HG03280 (cell line): ENCODE measurements at regions not wholly inside any gene's neighbourhood (a gene's known extent, or its start where the extent isn't known, plus 50 kb on each side); places are given as distances from the start of the nearest gene placed in this dataset.
"Not testable (repeated sequence)": the region's sequence is repeated elsewhere in the genome, so short reads cannot be mapped to it uniquely, and the experiment has no call there.

Source experiments
- ATAC-seq: cut with Tn5 transposase; IDR thresholded peaks from one replicate; pipeline ENCODE4 v1.9.1; 2021; ENCODE audit warnings: mild to moderate bottlenecking, moderate library complexity; ENCODE audit not compliant: unreplicated experiment

DNA sequence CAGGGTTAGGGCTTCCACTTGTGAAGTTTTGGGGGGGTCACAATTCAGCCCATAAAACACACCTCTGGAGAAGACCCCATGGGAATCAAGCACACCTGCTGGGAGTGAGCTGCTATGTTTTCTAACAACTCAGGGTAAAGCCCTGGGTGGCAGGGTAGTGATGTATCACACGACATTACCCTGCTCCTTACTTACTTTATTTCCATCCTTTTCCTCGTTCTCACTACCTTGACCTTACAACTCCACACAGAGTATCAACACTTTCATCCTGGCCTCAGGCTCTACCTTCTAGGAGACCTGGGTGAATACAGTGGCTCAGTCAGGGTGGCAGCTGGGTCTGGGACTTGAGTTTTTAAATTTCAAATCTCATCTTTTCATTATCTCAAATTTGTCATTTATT, 290.3 kb downstream of the CYRIA start:
- no peak for ATAC-seq

DNA sequence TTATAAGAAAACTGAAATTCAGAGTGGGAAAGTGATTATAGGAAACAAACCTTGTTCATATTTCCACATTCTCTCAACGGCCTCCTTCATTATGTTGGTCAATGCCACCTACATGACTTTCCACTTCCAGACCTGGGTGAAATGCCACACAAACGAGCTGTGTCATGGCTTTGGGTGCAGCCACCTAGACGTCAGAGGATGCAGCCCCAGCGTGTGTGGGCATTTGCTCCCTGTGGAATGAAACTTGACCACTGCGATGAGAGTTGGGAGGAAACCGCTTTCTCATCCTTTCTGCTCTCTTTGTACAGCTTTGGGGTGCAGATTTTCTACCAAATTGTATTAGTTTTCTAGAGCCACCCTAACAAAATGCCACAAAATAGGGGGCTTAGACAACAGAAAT, 291.0 kb downstream of the CYRIA start:
- ATAC-seq, result no peak

DNA sequence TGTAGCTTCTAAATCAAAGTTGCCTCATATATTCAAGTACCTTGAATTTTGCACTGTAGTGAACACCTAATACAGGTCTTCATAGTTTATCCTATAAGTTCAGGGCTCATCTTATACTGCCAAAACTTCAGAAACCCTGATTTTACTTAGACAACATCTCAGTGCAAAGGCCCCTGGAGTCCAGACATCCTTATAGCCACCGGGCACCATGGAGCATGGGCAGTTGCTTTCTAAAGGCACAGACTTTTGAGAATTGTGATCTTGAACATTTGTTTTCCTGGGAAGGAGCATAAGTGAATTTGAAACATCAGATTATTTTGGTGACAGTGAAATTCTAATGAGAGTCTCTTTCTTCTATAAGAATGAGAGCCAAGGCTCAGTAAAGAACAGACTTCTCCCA, 292.3 kb downstream of the CYRIA start:
- no peak for ATAC-seq

DNA sequence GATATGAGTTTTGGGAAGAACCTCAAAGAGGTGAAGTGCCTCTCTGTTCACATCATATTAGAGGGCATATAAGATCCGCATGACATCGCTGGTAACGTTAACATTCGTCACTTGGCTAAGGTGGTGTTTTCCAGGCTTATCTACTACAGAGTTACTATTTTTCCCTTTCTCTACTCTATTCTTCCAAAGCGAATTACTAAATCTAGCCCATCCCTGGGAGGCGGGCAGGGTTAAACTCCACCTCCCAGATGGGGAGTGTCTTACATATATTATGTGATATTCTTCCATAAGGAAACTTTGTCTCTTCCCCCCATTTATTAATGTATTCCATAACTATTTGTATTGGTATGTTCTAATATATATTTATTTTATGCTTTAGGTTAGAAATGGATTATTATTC, 293.9 kb downstream of the CYRIA start:
- ATAC-seq, result no peak

DNA sequence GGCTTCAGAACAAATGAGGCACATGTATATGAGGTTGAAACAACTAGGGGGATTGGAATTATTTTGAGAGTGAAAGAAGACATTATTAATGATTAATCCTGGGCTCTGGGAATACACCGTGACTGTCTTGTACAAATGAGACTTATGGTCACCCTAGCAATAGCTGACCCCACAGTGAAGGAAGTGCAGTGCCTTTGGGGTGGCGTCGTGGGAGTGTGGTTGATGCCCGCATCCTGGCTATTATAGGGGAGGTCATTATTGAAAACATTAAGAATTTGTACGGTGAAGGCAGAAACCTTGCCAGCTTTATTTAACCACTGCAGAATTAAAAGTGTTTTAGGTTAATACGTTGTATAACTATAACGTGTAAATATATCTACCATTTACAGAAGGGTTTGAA, 296.7 kb downstream of the CYRIA start:
- no peak for ATAC-seq

DNA sequence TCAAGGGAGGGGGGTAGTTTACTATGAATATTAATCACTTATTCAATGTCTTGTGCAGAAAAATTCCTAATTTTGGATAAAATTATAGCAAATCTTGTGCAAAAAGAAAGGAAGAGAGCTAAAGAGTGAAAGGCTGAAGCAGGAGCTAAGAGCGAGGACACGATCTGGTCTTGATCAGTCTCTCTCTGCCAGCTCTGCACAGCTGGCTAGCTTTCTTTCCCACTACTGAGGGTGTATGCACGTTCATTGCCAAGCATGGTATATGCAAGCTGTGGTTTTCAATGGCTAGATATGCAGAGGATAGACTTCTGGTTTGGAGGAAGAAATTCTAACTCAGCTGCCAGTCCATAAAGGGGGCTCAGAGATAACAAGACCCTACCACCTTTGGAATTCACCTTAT, 297.3 kb downstream of the CYRIA start:
- no peak for ATAC-seq

DNA sequence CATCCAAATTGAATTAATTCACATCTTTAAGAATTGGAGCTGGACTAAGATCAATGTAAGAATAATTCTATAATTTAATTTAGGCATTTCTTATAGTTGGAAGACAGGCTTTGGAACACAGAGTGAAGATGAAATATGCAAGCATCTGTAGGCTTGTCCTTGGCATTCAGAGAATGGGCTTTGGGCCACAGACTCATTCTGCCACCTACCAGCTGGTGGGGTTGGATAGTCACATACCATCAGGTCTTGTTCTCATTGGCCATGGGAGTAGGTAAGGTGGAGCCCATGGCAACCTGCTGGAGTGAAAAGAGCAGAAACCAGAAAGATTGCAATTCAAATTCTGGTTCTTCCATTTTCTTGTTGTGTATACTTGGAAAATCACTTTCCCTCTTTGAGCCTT, 300.3 kb downstream of the CYRIA start:
- ATAC-seq, result no peak

DNA sequence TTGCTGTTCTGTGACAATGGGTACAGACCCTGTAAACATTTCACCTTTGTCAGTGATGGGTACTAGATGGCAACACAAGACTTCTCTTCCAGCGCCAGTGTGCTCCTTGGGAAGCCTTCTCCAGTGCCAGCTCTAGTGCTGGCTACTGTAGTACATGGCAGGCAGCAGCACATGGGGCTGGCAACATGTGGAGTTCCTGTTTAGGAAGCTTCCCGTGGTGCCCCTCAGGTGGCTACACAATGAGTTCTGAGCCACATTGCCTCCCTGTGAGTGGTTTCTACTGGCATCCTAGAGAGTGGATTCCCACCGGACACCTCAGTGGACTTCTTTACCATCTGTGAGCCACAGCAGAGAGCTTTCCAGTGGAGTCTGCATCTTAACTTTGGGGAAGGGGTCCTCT, 302.1 kb downstream of the CYRIA start:
- no peak for ATAC-seq

DNA sequence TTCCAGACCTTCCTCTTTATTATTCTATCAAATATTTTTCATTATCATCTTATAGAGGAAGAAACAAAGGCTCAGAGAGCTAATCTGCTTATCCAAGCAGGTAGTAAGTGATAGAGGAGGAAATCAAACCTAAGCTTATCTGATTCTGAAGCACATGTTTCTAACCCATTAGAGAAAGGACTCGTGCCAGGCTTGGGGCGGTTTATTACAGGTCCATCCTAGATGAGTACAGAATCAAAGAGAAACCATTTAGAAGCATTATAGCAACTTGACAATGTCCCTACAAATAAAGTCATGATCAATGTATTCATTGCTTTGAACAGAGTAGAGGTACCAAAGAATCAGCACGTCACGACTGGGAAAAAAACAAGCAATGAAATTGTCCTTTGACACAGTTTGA, 303.0 kb downstream of the CYRIA start:
- ATAC-seq, result no peak

DNA sequence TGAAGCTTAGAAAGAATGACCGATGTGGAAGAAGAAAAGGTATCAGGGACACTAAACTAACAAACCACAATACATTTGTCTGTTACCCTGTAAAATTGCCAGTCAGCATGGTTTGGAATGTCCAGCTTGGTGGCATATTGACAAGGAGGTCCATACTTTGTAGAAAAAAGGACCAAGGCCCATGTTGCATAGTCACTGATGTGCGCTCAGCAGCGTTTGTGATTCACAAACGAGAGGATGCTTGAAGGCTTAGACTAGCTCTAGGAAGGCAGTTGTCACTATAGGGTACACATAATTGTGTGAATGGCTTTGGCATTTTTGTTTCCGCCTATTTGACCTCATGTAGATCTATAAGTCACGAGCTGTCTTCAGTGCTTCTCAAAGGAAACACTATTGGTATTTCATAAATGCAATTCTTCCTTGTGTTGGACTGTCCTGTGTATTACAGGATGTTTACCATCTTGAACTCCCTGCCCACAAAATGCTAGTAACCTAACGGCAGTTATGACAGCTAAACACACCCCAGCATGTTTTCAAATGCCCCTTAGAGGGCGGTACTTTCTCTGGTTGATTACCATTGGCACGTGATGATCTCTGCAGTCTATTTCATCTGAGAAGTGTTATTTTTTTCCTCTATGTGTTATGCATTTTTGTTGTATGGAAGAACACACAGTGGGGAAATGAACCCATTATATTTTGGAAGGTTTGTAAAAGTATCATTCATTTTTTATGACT, 304.2 kb downstream of the CYRIA start:
- no peak for ATAC-seq

DNA sequence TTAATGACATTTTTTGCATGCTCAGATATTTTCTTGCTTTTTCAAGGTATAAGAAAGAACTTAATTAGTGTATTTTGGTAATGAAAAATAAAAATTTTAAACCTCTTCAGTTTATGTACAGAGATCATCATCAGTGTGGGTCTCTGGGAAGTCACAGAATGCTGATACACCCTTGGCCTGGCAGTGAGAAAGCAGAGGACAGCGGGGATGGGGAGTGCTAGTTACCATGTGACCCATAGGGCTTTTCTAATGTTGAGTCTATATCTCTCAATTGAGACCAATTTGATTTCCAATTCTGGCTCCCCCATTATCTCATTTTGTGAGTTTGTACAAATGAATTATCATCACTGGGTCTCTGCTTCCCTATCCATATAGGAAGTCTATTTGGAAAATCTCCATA, 305.7 kb downstream of the CYRIA start:
- ATAC-seq, result no peak

DNA sequence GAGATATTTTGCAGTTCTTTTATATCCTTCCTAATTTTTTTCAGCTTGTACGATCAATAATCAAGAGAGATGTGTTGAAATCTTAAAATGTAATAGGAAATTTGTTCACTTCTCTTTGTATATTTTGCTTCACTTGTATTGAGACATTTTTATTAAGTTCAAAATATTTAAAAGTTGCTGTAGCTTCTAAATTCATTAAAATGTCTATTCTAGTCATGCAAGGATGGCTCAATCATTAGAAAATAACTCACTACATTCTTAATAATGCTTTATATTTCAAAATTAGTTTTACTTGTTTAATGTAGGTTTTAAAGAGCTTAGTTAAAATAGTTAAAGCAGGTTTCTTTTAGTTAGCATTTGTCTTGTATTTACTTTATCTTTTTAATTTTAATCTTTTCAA, 308.4 kb downstream of the CYRIA start:
- ATAC-seq, result no peak

DNA sequence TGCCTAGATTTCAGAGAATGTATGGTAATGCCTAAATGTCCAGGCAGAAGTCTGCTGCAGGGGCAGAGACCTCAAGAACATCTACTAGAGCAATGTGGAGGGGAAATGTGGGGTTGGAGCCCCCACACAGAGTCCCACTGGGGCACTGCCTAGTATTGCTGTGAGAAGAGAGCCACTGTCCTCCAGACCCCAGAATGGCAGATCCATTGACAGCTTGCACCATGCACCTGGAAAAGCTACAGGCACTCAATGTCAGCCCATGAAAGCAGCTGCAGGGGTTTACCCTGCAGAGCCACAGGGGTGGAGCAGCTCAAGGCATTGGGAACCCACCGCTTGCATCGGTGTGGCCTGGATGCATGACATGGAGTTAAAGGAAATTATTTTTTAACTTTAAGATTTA, 314.1 kb downstream of the CYRIA start:
- no peak for ATAC-seq

DNA sequence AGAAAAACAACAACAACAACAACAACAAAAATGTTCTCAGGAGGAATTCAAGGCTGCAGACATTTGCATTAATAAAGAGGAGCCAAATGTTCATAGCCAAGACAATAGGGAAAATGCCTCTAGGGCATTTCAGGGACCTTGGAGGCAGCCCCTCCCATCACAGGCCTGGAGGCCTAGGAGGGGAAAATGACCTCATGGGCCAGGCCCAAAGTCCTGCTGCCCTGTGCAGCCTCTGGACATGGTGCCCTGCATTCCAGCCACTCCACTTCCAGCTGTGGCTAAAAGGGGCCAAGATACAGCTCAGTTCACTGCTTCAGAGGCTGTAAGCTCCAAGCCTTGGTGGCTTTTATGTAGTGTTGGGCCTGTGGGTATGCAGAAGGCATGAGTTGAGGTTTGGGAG, 314.5 kb downstream of the CYRIA start:
- no peak for ATAC-seq

DNA sequence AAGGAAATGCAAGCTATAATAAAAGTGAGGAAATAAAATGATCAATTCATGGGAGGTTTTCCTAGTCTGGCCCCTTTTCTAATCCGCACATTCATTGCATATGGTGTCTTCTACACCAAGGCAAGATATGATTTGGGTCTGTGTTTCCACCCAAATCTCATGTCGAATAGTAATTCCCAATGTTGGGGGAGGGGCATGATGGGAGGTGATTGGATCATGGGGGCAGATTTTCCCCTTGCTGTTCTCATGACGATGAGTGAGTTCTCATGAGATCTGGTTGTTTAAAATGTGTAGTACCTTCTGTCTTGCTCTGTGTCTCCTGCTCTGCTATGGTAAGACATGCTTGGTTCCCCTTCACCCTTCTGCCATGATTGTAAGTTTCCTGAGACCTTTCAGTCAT, 315.4 kb downstream of the CYRIA start:
- ATAC-seq, result no peak

DNA sequence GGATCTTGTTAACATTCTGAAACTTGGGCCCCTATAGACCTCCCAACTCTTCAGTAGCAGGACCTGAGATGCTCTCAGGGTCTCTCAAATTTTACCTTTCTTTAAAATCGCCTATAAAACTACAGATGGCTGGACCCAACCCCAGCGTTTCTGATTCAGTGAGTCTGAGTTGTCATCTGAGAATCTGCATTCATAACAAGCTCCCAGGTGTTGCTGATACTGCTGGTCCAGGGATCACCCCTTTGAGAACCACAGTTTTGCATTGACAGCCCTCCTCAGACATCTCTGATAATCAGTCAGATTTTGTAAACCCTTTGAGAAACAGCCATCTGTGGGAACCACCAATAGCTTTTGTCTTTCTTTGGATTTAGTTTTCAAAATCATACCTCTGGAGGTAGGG, 315.8 kb downstream of the CYRIA start:
- no peak for ATAC-seq

DNA sequence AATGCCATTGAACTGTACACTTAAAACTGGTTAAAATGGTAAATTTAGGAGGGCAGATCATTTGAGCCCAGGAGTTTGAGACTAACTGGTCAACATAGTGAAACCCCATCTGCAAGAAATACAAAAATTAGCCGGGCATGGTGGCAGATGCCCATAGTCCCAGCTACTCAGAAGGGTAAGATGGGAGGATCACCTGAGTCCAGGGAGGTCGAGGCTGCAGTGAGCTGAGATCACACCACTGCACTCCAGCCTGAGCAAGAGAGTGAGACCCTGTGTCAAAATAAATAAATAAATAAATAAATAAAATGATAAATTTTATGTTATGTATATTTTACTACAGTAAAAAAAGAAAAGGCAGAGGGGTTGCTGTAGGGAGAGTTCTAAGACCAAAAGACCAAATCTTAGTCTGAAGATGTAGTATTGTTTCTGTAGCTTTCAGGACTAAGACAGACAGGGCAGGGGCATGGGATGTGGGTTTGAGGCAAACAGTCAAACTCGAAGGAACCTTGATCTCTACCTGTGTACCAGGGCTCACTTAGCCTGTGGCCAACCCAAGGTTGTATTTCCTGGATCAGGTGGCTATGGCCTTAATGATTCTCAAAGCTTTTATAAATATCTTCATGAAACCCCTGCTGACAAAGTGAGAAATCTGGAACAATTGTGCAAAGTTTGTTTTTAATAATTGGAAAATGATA, 316.7 kb downstream of the CYRIA start:
- no peak for ATAC-seq

DNA sequence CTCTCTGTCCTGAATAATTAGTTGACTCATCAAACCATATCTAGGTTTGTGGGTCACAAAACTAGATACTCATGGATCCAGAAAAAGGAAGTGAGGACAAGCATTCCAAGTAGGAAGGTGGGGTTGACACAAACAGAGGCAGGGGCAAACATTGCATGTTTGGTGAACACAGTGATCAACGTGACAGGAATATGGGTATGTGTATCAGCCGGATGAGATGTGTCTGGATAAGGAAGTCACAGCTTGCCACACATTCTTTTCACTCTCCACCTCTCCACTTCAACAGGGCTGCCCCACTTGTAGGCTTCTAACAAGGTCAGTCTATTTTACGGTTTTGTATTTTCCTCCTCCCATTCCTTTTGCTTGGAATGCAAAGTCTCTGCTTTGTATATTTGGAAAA, 319.0 kb downstream of the CYRIA start:
- ATAC-seq, result no peak

DNA sequence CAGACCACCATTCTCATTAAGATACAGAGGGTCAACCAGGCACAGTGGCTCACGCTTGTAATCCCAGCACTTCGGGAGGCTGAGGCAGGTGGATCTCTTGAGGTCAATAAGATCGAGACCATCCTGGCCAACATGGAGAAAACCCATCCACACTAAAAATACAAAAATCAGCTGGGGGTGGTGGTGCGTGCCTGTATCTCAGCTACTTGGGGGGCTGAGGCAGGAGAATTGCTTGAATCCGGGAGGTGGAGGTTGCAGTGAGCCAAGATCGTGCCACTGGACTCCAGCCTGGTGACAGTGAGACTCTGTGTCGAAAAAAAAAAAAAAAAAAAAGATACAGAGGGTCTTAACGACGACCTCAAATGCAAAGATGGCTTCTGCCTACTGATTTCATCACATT, 320.4 kb downstream of the CYRIA start:
- not testable (repeated sequence) for ATAC-seq

DNA sequence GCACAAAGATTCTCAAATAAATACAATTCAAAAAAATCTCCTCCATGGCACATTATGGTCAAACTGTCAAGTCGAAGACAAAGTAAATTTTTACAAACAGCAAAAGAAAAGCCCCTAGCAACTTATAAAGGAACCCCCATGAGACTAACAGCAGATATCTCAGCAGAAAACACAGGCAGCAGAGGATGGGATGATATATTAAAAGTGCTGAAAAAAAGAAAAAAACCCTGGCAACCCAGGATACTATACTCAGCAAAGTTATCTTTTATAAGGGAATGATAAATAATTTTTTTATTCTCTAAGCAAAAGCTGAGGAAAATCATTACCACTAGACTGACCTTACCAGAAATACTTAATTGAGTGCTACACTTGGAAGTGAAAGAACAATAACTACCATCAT, 326.4 kb downstream of the CYRIA start:
- no peak for ATAC-seq

DNA sequence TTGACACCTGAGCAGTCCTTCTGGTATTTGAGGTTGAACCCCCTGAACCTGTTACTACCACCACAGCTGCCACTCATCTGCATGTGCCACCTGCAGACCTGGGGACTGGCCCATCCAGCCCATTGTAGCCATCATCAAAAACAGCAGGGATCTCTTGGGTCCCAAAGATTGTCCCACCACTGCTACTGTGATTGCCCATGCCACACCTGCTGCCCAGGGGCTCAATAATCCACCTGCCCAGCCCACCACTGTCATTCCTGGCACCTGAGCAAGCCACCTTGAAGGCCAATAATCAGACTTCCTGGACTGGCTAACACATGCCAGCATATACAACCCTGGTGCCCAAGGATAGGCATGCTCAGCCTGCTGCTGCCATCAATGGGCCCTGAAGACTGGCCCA, 327.6 kb downstream of the CYRIA start:
- ATAC-seq, result no peak

DNA sequence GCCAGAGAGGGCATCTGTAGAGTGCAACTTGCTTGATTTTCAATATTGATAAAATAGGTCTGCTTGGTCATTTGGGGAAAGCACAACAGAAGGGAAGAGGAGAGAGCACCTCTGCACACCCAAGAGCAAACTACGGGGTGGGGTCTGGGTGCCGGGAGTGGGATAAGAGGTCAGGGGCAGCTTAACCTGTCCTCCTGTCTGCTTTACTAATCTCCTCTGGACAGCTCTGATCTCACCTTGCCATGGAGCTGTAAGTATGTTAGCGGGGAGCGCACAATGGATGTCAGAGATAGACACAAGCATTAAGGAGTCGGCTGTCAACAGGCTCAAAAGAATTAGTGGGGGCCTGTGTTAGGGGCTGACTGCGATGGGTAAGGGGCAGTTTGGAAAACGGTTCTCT, 328.7 kb downstream of the CYRIA start:
- ATAC-seq, result no peak

DNA sequence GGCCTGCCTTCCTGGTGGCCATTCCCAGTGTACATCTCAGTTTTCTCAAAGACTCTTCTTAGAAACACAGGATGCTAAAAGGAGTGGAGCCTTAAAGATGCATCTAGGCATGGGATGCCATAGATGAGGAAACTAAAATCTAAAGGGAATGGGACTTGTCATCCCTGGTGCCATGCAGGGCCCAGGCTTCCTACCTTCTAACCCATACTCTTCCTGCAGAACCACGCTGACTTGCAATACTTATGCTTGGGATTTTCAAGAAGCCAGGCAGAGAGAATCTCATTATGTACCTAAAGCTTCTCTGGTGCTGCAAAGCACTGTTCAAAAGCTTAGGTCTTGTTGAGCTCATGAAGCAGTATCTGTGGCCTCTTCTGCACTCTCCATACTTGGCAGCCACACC, 329.1 kb downstream of the CYRIA start:
- ATAC-seq, result no peak
